SHP77 treated with DMSO at 0.1 percent for 48 hours (cell line): ENCODE measurements at regions not wholly inside any gene's neighbourhood (a gene's known extent, or its start where the extent isn't known, plus 50 kb on each side); places are given as distances from the start of the nearest gene placed in this dataset.

Experiments used
- DNase-seq: peaks from one replicate; lab custom pipeline; 2025; lab: John Stamatoyannopoulos, UW

GRCh38 chr20:48180024-48180423 lies 394.7 kb upstream of the SULF2 start:
- no peak for DNase-seq

GRCh38 chr20:48178633-48179032 lies 393.4 kb upstream of the SULF2 start:
- DNase-seq: no peak

GRCh38 chr20:48177058-48177457 lies 391.8 kb upstream of the SULF2 start:
- no peak for DNase-seq

- no peak for DNase-seq
Observed at GRCh38 chr20:48176139-48176538, 390.9 kb upstream of the SULF2 start.

- no peak for DNase-seq
Observed at GRCh38 chr20:48175261-48175660, 390.0 kb upstream of the SULF2 start.

GRCh38 chr20:48172357-48172702 lies 387.0 kb upstream of the SULF2 start:
- DNase-seq: no peak

GRCh38 chr20:48171626-48172356 lies 386.5 kb upstream of the SULF2 start:
- DNase-seq: no peak

- no peak for DNase-seq
Observed at GRCh38 chr20:48171071-48171470, 385.8 kb upstream of the SULF2 start.

GRCh38 chr20:48170625-48171024 lies 385.3 kb upstream of the SULF2 start:
- no peak for DNase-seq

GRCh38 chr20:48169650-48170225 lies 384.5 kb upstream of the SULF2 start:
- DNase-seq: no peak

GRCh38 chr20:48166082-48166835 lies 381.0 kb upstream of the SULF2 start:
- no peak for DNase-seq

GRCh38 chr20:48165401-48165685 lies 380.1 kb upstream of the SULF2 start:
- DNase-seq: no peak

GRCh38 chr20:48164566-48165400 lies 379.5 kb upstream of the SULF2 start:
- DNase-seq: no peak

- DNase-seq: no peak
Observed at GRCh38 chr20:48164034-48164433, 378.8 kb upstream of the SULF2 start.

- DNase-seq: no peak
Observed at GRCh38 chr20:48163505-48163904, 378.2 kb upstream of the SULF2 start.

GRCh38 chr20:48162621-48163020 lies 377.3 kb upstream of the SULF2 start:
- DNase-seq: no peak

GRCh38 chr20:48159145-48160008 lies 374.1 kb upstream of the SULF2 start:
- DNase-seq: no peak

GRCh38 chr20:48158014-48158413 lies 372.7 kb upstream of the SULF2 start:
- no peak for DNase-seq

- DNase-seq: no peak
Observed at GRCh38 chr20:48156951-48157700, 371.8 kb upstream of the SULF2 start.

GRCh38 chr20:48156521-48156920 lies 371.2 kb upstream of the SULF2 start:
- no peak for DNase-seq

GRCh38 chr20:48155268-48155667 lies 370.0 kb upstream of the SULF2 start:
- no peak for DNase-seq
